SK-N-SH (cell line): ENCODE measurements at regions not wholly inside any gene's neighbourhood (a gene's known extent, or its start where the extent isn't known, plus 50 kb on each side); places are given as distances from the start of the nearest gene placed in this dataset.

ENCODE experiments used
- CTCF ChIA-PET: fragments of 300-600, 350-600 bp; formaldehyde crosslinking; extraction: SDS; loops from one replicate; lab custom pipeline; 2021; lab: Yijun Ruan, JAX
- POLR2A ChIA-PET: fragments of 350-600 bp; sonication (Branson Sonifier 250); formaldehyde crosslinking; extraction: SDS; loops from one replicate; lab custom pipeline; 2020; ENCODE audit warnings: antibody characterized with exemption, inconsistent platforms; lab: Yijun Ruan, JAX
- DNase-seq: peaks from one replicate; pipeline ENCODE4 v3.0.0; 2012
- H2AFZ ChIP-seq: fragments of 200-600 bp; sonication (generic); 2 replicates; pipeline ENCODE4 v1.8.1; 2016; ENCODE audit warnings: antibody characterized with exemption, mild to moderate bottlenecking, low read depth
- H3F3A ChIP-seq: fragments of 200-600 bp; sonication (generic); replicated peaks from 2 replicates; pipeline ENCODE3; 2016; ENCODE audit warnings: antibody characterized with exemption, mild to moderate bottlenecking; ENCODE audit not compliant: insufficient read depth
- H3K27ac ChIP-seq, 2 experiments: fragments of 200-500 bp in 1 of 2; fragments of 200-600 bp in 1 of 2; sonication (Bioruptor generic) in 1 of 2; sonication (generic), shearing (Covaris generic) in 1 of 2; 2 replicates each; pipeline versions ENCODE4 v1.5.1 to v1.6.1; 2014 to 2016; ENCODE audit warnings: low read depth in 2 of 2, inconsistent platforms in 1 of 2, low read length in 1 of 2, mild to moderate bottlenecking in 1 of 2, mixed read lengths in 1 of 2
- H3K27me3 ChIP-seq: fragments of 200-600 bp; sonication (generic), shearing (Covaris generic); 2 replicates; pipeline ENCODE4 v1.6.1; 2016; ENCODE audit warnings: mixed run types; ENCODE audit not compliant: insufficient read depth
- H3K36me3 ChIP-seq, 2 experiments: fragments of 200-500 bp in 1 of 2; fragments of 200-600 bp in 1 of 2; sonication (Bioruptor generic) in 1 of 2; sonication (generic) in 1 of 2; replicated peaks in 1 of 2; 2 replicates each; pipeline versions ENCODE3 to v1.5.1; 2014 to 2016; ENCODE audit warnings: low read length in 1 of 2, mild to moderate bottlenecking in 1 of 2; ENCODE audit not compliant: insufficient read depth in 2 of 2, control insufficient read depth in 1 of 2
- H3K4me1 ChIP-seq, 2 experiments: fragments of 200-500 bp in 1 of 2; fragments of 200-600 bp in 1 of 2; sonication (Bioruptor generic) in 1 of 2; sonication (generic), shearing (Covaris generic) in 1 of 2; 2 replicates each; pipeline versions ENCODE4 v1.5.1 to v1.6.1; 2014 to 2016; ENCODE audit warnings: low read depth in 1 of 2, low read length in 1 of 2, mixed run types in 1 of 2; ENCODE audit not compliant: insufficient read depth in 2 of 2, control insufficient read depth in 1 of 2
- H3K4me2 ChIP-seq: fragments of 200-600 bp; sonication (generic), shearing (Covaris generic); 2 replicates; pipeline ENCODE4 v1.6.1; 2017; ENCODE audit warnings: mixed run types
- H3K4me3 ChIP-seq, 2 experiments: fragments of 200-500 bp in 1 of 2; fragments of 200-600 bp in 1 of 2; sonication (Bioruptor generic) in 1 of 2; sonication (generic), shearing (Covaris generic) in 1 of 2; 2 replicates each; pipeline versions ENCODE4 v1.5.1 to v1.8.1; 2014 to 2016; ENCODE audit warnings: low read depth in 2 of 2, inconsistent platforms in 1 of 2, low read length in 1 of 2, mild to moderate bottlenecking in 1 of 2, mixed read lengths in 1 of 2, moderate library complexity in 1 of 2
- H3K79me2 ChIP-seq: fragments of 200-600 bp; sonication (generic); 2 replicates; pipeline ENCODE4 v1.8.1; 2017; ENCODE audit warnings: mild to moderate bottlenecking; ENCODE audit not compliant: insufficient read depth
- H3K9ac ChIP-seq: fragments of 200-600 bp; sonication (generic); 2 replicates; pipeline ENCODE4 v1.6.1; 2017; ENCODE audit warnings: mixed run types
- H3K9me2 ChIP-seq: fragments of 200-600 bp; sonication (generic); 2 replicates; pipeline ENCODE4 v1.6.1; 2017; ENCODE audit warnings: mixed run types
- H3K9me3 ChIP-seq: fragments of 200-600 bp; sonication (generic); 2 replicates; pipeline ENCODE4 v1.6.1; 2017; ENCODE audit warnings: mixed run types, mild to moderate bottlenecking, moderate library complexity
- H4K20me1 ChIP-seq: fragments of 200-600 bp; sonication (generic); 2 replicates; pipeline ENCODE4 v1.6.1; 2017; ENCODE audit warnings: mild to moderate bottlenecking, mixed run types; ENCODE audit not compliant: insufficient read depth
- EP300 ChIP-seq, 2 experiments: IDR thresholded peaks; 2 replicates each; pipeline versions ENCODE4 v1.4.0 to v1.6.1; 2012; ENCODE audit warnings: borderline replicate concordance in 1 of 2, low read depth in 1 of 2, low read length in 1 of 2
- EZH2phosphoT487 ChIP-seq: fragments of 200-600 bp; sonication (generic); IDR thresholded peaks from 2 replicates; pipeline ENCODE4 v1.6.1; 2017; ENCODE audit warnings: low read depth, mixed run types, mild to moderate bottlenecking, antibody characterized with exemption, moderate library complexity, borderline replicate concordance
- FOSL2 ChIP-seq: IDR thresholded peaks from 2 replicates; pipeline ENCODE4 v1.4.0; 2012; ENCODE audit warnings: low read depth, mild to moderate bottlenecking, moderate library complexity, borderline replicate concordance
- FOXM1 ChIP-seq: IDR thresholded peaks from 2 replicates; pipeline ENCODE4 v1.4.0; 2012; ENCODE audit warnings: low read depth, mild to moderate bottlenecking
- GATA2 ChIP-seq: sonication (generic); formaldehyde crosslinking; IDR thresholded peaks from 2 replicates; pipeline ENCODE4 v1.5.0; 2020; ENCODE audit warnings: mild to moderate bottlenecking, missing genetic modification reagents
- JUND ChIP-seq: IDR thresholded peaks from 2 replicates; pipeline ENCODE4 v1.4.0; 2012
- MEF2A ChIP-seq: IDR thresholded peaks from 2 replicates; pipeline ENCODE4 v1.4.0; 2012; ENCODE audit warnings: low read depth, borderline replicate concordance
- MXI1 ChIP-seq: IDR thresholded peaks from 2 replicates; pipeline ENCODE4 v1.6.1; 2012; ENCODE audit warnings: mild to moderate bottlenecking, low read depth, low read length, improper control_type of control experiment
- NFIC ChIP-seq: IDR thresholded peaks from 2 replicates; pipeline ENCODE4 v1.4.0; 2012; ENCODE audit warnings: borderline replicate concordance
- RCOR1 ChIP-seq: fragments of 150-350 bp; IDR thresholded peaks from 2 replicates; pipeline ENCODE4 v1.6.1; 2017; ENCODE audit warnings: antibody characterized with exemption, low read length
- RFX5 ChIP-seq: IDR thresholded peaks from 2 replicates; pipeline ENCODE4 v1.6.1; 2012; ENCODE audit warnings: mild to moderate bottlenecking, improper control_type of control experiment, low read length
- RXRA ChIP-seq: IDR thresholded peaks from 2 replicates; pipeline ENCODE4 v1.4.0; 2012; ENCODE audit warnings: low read depth, mild to moderate bottlenecking, borderline replicate concordance
- SIN3A ChIP-seq: IDR thresholded peaks from 2 replicates; pipeline ENCODE4 v1.6.1; 2012; ENCODE audit warnings: low read depth, mild to moderate bottlenecking, low read length, moderate library complexity, borderline replicate concordance
- SMC3 ChIP-seq: IDR thresholded peaks from 2 replicates; pipeline ENCODE4 v1.6.1; 2012; ENCODE audit warnings: low read depth, low read length, improper control_type of control experiment
- TCF12 ChIP-seq: IDR thresholded peaks from 2 replicates; pipeline ENCODE4 v1.4.0; 2012
- TEAD4 ChIP-seq: IDR thresholded peaks from 2 replicates; pipeline ENCODE4 v1.4.0; 2012; ENCODE audit warnings: mild to moderate bottlenecking, borderline replicate concordance; ENCODE audit not compliant: insufficient read depth
- YY1 ChIP-seq: IDR thresholded peaks from 2 replicates; pipeline ENCODE4 v1.4.0; 2012; ENCODE audit warnings: low read depth, mild to moderate bottlenecking
- WGBS: methylation state at CpG from one replicate; pipeline ENCODE4 v1.1.6; 2017; ENCODE audit warnings: low lambda C conversion rate; 5-methylcytosine and 5-hydroxymethylcytosine counted together
- TF ChIP-seq, protein P1 (sequence below): fragments of 150-350 bp; IDR thresholded peaks from 2 replicates; pipeline ENCODE4 v1.6.1; 2017; ENCODE audit warnings: antibody characterized with exemption, low read length, low read depth, borderline replicate concordance
- TF ChIP-seq, protein P2 (sequence below): fragments of 200-600 bp; sonication (generic); IDR thresholded peaks from 2 replicates; pipeline ENCODE4 v1.6.1; 2017; ENCODE audit warnings: antibody characterized with exemption, mild to moderate bottlenecking, moderate library complexity
- TF ChIP-seq, protein P3 (sequence below): IDR thresholded peaks from 2 replicates; pipeline ENCODE4 v1.4.0; 2012; ENCODE audit warnings: low read depth, borderline replicate concordance
- TF ChIP-seq, protein P4 (sequence below): IDR thresholded peaks from 2 replicates; pipeline ENCODE4; 2012
- TF ChIP-seq, protein P5 (sequence below): IDR thresholded peaks from 2 replicates; pipeline ENCODE4 v1.4.0; 2012; ENCODE audit warnings: low read depth, borderline replicate concordance

DNA sequence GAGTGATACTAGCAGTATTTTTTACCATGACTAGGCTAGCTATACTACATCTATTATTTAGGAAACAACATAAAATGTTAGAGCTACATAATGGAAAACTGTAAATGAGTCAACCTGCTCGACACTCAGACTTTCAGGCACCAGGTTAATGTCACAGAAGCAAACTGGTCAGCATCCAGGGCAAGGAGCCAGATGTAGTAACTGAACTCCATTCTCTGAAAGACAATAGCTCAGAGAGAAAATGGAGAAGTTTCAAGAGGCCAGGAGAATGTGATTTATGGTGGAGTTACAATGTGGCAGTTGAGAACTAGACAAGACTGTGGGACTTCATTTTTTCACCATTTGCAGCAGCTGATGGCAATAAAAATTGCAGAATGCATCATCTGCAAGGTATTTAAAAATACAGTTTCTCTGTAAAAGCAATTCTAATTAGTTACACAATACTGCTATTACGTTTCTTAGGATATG is 342.7 kb upstream of the PABPC4L start:
- H3F3A ChIP-seq: peaks cover 9% of the 10 kb centered on the region
- POLR2A ChIA-PET: no interaction called here
- H2AFZ ChIP-seq: peak overlapping the region; percentile 58
- CTCF ChIA-PET: no interaction called here
- H3K27me3 ChIP-seq: no peaks in the 10 kb centered on the region
- H3K27ac ChIP-seq: peak overlapping the region; percentile 69 to 76; a peak in 3 of 4 replicates
- no peak for DNase-seq
- H3K36me3 ChIP-seq: no peaks in the 10 kb centered on the region
- H3K4me2 ChIP-seq: peak overlapping the region; percentile 6; the same call in 1 of the 2 replicates
- 0% methylated on average over 2 of the region's 2 CpGs for WGBS
- no peak overlapping the region; the same call in 1 of the 2 replicates for H3K9ac ChIP-seq
- no peaks in the 10 kb centered on the region for H3K9me2 ChIP-seq
- no peaks in the 10 kb centered on the region; a peak in 1 of 4 replicates for H3K4me1 ChIP-seq
- H4K20me1 ChIP-seq: no peaks in the 10 kb centered on the region
- H3K9me3 ChIP-seq: peaks cover 16% of the 10 kb centered on the region; the same call in 1 of the 2 replicates
- H3K79me2 ChIP-seq: no peaks in the 10 kb centered on the region
- H3K4me3 ChIP-seq: no peak overlapping the region
- TF ChIP-seq EZH2phosphoT487 (no peak), JUND (peak; percentile 57), NFIC (peak; percentile 88), FOSL2 (peak; percentile 59; the same call in 1 of the 2 replicates), YY1 (peak; percentile 18; the same call in 1 of the 2 replicates), RCOR1 (no peak), MXI1 (no peak), RXRA (peak; percentile 58; the same call in 1 of the 2 replicates), TCF12 (peak; percentile 88), GATA2 (CRISPR knock-in tag) (no peak), SIN3A (peak; percentile 51; the same call in 1 of the 2 replicates), RFX5 (no peak), FOXM1 (peak; percentile 68; the same call in 1 of the 2 replicates), TEAD4 (peak; percentile 68; the same call in 1 of the 2 replicates), EP300 (IDR thresholded peaks at IDR 0.05; ENCODE audit: borderline replicate concordance in 1 of 2, low read depth in 1 of 2, low read length in 1 of 2) (peak; percentile 44 to 92; a peak in 3 of 4 replicates), MEF2A (no peak), SMC3 (no peak)
- TF ChIP-seq, protein P1, sequence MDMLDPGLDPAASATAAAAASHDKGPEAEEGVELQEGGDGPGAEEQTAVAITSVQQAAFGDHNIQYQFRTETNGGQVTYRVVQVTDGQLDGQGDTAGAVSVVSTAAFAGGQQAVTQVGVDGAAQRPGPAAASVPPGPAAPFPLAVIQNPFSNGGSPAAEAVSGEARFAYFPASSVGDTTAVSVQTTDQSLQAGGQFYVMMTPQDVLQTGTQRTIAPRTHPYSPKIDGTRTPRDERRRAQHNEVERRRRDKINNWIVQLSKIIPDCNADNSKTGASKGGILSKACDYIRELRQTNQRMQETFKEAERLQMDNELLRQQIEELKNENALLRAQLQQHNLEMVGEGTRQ: no peak
- TF ChIP-seq, protein P2, sequence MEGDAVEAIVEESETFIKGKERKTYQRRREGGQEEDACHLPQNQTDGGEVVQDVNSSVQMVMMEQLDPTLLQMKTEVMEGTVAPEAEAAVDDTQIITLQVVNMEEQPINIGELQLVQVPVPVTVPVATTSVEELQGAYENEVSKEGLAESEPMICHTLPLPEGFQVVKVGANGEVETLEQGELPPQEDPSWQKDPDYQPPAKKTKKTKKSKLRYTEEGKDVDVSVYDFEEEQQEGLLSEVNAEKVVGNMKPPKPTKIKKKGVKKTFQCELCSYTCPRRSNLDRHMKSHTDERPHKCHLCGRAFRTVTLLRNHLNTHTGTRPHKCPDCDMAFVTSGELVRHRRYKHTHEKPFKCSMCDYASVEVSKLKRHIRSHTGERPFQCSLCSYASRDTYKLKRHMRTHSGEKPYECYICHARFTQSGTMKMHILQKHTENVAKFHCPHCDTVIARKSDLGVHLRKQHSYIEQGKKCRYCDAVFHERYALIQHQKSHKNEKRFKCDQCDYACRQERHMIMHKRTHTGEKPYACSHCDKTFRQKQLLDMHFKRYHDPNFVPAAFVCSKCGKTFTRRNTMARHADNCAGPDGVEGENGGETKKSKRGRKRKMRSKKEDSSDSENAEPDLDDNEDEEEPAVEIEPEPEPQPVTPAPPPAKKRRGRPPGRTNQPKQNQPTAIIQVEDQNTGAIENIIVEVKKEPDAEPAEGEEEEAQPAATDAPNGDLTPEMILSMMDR: no peak
- TF ChIP-seq, protein P3, sequence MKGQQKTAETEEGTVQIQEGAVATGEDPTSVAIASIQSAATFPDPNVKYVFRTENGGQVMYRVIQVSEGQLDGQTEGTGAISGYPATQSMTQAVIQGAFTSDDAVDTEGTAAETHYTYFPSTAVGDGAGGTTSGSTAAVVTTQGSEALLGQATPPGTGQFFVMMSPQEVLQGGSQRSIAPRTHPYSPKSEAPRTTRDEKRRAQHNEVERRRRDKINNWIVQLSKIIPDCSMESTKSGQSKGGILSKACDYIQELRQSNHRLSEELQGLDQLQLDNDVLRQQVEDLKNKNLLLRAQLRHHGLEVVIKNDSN: 0 out of 2 replicates have a peak, but pooled peaks have one; percentile 8
- TF ChIP-seq, protein P4, sequence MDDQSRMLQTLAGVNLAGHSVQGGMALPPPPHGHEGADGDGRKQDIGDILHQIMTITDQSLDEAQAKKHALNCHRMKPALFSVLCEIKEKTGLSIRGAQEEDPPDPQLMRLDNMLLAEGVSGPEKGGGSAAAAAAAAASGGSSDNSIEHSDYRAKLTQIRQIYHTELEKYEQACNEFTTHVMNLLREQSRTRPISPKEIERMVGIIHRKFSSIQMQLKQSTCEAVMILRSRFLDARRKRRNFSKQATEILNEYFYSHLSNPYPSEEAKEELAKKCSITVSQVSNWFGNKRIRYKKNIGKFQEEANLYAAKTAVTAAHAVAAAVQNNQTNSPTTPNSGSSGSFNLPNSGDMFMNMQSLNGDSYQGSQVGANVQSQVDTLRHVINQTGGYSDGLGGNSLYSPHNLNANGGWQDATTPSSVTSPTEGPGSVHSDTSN: peak; percentile 80
- TF ChIP-seq, protein P5, sequence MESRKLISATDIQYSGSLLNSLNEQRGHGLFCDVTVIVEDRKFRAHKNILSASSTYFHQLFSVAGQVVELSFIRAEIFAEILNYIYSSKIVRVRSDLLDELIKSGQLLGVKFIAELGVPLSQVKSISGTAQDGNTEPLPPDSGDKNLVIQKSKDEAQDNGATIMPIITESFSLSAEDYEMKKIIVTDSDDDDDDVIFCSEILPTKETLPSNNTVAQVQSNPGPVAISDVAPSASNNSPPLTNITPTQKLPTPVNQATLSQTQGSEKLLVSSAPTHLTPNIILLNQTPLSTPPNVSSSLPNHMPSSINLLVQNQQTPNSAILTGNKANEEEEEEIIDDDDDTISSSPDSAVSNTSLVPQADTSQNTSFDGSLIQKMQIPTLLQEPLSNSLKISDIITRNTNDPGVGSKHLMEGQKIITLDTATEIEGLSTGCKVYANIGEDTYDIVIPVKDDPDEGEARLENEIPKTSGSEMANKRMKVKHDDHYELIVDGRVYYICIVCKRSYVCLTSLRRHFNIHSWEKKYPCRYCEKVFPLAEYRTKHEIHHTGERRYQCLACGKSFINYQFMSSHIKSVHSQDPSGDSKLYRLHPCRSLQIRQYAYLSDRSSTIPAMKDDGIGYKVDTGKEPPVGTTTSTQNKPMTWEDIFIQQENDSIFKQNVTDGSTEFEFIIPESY: peak; percentile 57; the same call in 1 of the 2 replicates
- TF ChIP-seq, all 33 proteins: peak for 13
